CD4-positive, alpha-beta T cell treated with Interleukin-17A for 4 hours (primary cell): ENCODE measurements at regions not wholly inside any gene's neighbourhood (a gene's known extent, or its start where the extent isn't known, plus 50 kb on each side); places are given as distances from the start of the nearest gene placed in this dataset.

Source experiments
- DNase-seq: peaks from one replicate; pipeline ENCODE4 v3.0.0-alpha.2; 2020; ENCODE audit warnings: mixed read lengths

DNA sequence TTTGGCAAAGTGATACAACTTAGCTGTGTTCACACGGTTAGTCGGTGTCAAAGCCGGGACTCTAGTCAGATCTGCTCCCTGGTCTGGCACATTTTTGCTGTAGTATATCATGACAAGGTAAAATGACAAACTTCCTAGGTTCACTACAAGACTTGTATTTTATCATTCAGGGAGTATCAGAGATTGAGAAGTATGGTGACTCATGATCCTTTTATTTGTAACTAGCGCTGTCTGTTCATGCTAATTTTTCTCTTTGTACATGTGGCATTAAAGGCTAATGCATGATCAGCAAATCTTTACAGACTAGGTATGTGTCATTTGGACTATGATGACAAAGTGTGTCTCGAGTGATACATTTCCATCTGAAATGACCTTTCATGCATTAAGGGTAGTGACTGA, 326.7 kb downstream of the SIPA1L2 start:
- no peak for DNase-seq

- DNase-seq, result no peak
Measured at GRCh38 chr1:232302376-232303221, 327.3 kb downstream of the SIPA1L2 start.

DNA sequence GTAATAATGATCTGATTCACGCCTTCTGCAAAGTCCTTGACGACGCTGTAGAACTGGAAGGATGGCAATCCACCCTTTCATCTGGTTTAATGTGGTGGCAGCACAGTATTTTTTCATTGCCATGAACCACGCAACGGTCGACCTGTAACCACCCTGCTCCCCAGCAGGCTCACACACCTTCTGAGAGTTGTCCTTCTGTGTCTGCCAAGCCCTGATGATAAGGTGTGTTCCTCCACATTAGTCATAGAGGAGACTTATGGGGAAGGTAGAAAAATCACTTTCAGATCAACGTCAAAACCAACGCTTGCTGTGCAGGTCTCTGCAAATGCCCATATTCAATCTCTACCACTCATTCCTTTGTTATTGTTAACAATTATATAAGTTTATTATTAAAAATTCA, 328.7 kb downstream of the SIPA1L2 start:
- no peak for DNase-seq

DNA sequence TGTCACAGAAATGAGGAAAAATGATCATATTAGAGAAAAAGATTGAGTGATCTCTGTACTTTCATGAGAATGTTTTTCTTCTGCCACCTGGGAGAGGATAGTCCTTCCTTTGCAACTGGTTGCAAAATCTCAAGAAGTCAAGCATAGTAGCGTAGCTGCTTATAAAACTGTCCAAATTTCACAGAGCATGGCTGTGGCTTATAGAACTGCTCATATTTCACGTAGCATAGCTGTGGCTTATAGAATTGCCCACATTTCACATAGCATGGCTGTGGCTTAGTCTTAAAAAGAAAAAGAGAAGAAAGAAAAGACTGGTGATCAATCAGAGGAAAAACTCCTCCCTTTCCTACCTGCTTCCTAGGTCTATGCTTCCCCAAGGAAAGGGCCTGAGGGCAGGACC, 329.5 kb downstream of the SIPA1L2 start:
- no peak for DNase-seq

DNA sequence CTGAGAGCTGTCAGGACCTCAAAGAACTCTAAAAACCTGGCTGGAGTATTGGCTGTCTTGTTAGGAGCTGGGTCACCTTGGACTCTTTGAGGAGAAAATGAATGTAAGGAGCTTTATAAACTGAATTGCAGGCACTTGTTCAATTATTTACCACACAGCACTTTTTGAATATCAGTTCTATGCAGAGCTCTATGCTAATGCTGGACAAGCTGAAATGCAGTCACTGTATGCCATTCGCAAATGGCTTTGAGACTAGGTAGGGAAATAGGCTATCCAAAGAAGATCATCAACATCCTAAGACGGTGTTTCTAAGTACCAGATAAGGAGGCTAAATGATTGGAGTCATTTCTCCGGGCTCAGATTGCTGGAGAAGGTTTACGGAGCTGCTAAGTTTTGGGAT, 333.5 kb downstream of the SIPA1L2 start:
- DNase-seq, result no peak

DNA sequence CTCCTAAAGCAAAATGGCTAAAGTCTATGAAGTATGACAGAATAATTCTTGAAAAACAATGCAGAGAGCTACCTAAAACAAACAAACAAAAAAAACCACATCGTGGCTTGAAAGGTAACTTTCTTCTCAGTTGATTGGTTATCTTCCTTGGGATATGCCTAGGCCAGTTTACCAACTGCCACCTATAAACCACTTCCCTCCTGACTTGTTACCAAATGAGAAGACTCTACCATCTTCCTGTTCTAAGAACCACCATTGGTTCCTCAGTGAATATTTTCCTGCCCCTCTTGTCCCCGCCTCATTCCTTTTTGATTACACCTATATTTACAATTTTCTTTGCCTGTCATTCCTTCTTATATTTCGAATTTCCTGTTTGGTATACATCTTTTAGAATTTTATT, 336.6 kb downstream of the SIPA1L2 start:
- DNase-seq, result no peak

- no peak for DNase-seq
Measured at GRCh38 chr1:232292818-232293217, 337.1 kb downstream of the SIPA1L2 start.

- DNase-seq, result no peak
Measured at GRCh38 chr1:232292239-232292638, 337.7 kb downstream of the SIPA1L2 start.

- no peak for DNase-seq
Measured at GRCh38 chr1:232291681-232292080, 338.3 kb downstream of the SIPA1L2 start.

DNA sequence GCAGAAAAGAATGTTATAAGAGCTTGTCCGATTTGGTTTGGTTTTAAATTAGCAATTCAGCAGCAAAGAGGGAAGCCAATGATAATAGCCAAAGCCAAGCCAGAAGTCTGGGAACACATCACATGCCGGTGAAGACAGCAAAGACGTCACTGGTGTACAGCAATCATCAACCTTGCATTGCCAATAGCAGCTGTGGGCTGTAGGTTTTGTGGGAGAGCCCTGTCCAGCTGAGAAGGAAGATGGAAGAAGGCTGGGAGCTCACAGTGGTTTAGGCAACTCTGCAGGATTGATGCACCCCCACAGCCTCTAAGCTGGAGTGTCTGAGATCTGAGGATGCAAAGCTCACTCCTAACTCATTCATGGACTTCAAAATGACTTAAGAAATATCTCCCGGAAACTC, 338.7 kb downstream of the SIPA1L2 start:
- no peak for DNase-seq

- no peak for DNase-seq
Measured at GRCh38 chr1:232290570-232290969, 339.4 kb downstream of the SIPA1L2 start.

- DNase-seq, result no peak
Measured at GRCh38 chr1:232287676-232288569, 342.0 kb downstream of the SIPA1L2 start.

DNA sequence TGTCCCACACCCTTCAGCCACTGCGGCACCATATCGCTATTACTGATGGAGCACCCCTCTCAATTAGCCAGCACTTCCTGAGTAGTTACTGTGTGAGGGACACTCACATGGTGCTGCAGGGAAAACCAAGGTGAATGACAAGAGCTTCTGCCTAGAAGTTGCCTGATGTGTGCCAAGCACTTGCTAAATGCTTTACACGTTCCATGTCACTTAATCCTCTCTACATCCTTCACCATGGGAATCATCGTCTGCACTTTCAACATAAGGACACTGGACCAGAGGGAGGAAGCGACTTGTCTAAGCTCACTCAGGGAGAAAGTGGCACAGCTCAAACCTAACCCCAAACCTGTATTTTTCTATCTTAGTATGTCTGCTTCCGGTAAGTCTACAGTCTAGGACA, 344.8 kb downstream of the SIPA1L2 start:
- DNase-seq, result no peak

DNA sequence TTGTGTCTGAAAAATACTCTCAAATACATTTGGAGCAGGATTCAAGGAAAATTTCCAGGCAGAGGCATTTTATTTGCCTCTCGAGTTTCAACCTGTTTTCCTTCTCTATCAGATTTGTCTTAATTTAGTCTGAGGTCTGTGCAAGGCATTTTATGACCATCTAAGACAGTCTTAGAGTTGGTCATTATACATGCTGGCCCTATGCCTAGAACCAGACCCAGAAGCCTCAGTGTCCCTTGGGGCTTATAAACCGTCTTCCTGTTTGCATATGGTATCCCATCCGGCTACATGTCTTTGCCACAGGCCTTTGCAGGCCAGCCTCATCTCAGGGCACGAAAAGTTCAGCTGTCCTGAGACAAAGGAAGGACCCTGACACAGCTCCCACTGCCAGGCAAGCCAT, 346.1 kb downstream of the SIPA1L2 start:
- no peak for DNase-seq

DNA sequence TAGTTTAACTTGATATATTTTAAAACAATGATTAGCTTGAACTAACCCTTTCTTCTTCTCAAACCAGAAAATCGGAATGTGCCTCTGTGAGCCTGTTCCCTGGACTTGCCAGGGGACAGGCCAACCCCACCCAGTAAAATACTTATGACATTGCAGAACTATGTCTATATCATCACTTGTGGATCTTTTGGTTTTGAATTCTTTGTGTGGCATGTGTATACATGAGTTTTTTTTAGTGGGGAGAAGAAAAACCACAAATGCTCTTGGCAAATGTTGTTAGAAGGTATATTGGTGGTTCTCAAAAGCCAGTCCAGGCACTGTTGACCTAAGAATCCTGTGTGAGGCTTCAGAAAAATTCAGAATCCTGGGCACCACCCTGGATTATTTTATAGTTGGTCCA, 347.4 kb downstream of the SIPA1L2 start:
- no peak for DNase-seq

DNA sequence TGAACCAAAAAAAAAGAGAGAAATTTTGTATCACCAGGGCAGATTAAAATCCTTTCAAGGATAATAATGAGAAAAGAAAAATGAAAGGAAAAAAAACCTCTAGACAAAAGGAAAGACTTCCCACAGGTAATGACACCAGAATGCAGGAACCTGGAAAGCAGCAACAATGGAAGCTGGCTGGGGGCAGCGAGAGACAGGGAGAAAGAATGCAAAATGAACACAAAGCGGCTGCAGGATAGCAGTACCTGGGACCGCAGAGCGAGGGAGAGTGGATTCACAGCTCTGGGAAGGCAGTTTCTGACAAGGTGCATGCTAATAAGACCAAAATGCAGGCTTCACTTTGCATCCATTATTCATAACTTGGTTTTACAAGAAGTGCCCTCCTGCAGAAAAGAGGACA, 349.0 kb downstream of the SIPA1L2 start:
- DNase-seq, result no peak

GRCh38 chr1:232279909-232280400, 350.0 kb downstream of the SIPA1L2 start:
- no peak for DNase-seq

- DNase-seq, result no peak
Measured at GRCh38 chr1:232278925-232279324, 351.0 kb downstream of the SIPA1L2 start.

DNA sequence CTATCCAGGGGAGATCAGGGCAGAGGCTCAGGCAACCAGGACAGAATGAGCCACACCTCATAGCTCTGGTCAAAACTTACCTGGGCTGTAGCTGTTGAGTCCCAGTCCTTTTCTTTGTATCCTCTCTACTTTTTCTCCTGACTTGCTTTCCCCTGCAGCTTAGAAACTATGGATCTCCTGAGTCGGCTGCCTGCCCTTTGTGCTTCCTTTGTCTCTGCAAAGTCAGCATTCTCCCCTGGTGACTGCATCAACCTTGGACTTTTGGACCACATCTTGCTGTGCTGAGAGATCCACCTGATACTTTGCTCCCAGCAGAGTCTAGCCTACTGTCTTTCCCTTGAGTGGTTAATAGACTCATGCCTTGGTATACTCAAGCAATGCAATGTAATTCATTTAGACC, 353.3 kb downstream of the SIPA1L2 start:
- DNase-seq, result no peak

- DNase-seq, result no peak
Measured at GRCh38 chr1:232274999-232275710, 354.8 kb downstream of the SIPA1L2 start.

DNA sequence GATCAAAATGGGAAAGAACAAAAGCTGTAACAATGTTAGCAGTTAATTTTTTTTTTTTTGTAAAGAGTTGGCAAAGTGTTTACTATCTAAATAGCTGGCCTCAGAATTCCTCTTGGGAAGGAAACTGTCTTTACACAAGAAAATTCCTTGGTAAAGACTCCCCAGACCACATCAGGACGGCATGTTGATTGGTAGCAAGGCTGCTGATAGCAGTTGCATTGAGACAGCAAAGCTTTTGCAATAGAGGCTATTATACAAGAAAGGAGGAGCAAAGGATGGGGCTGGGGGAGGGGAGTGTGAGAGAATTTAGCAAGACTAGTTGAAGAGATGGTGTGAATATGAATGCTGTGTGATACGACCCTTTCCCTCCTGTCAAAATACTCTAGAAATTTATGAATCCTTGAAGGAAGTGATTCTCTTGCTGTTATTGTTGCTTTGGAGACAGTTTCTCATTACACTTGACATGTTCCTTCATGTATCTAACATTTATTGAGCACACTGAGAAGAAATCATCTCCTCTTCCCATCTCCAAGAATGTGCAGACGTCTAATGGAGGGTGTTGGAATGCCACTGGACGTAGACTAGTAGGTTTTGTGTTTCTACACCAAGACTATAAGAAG, 355.6 kb downstream of the SIPA1L2 start:
- DNase-seq, result no peak

- no peak for DNase-seq
Measured at GRCh38 chr1:232273011-232273410, 356.9 kb downstream of the SIPA1L2 start.
